ENCODE measurements at regions not wholly inside any gene's neighbourhood (a gene's known extent, or its start where the extent isn't known, plus 50 kb on each side); places are given as distances from the start of the nearest gene placed in this dataset.

- intact Hi-C loops (cut with DNase I): no loop called here
Observed at GRCh38 chr6:93964926-93965325, 545.6 kb upstream of the EPHA7 start.

GRCh38 chr6:93964321-93964720 is 545.0 kb upstream of the EPHA7 start:
- Histone ChIP-seq H3K9me3 (no peaks in the 10 kb centered on the region), H3K27me3 (no peaks in the 10 kb centered on the region), H3K27ac (no peak overlapping the region), H3K36me3 (no peaks in the 10 kb centered on the region), H3K4me3 (no peak overlapping the region), H3K4me1 (no peaks in the 10 kb centered on the region)
- DNase-seq (ENCODE audit: extremely low spot score in 2 of 2): no peak
- TF ChIP-seq POLR2A (IDR thresholded peaks at IDR 0.05) (no peak), POLR2AphosphoS5 (IDR thresholded peaks at IDR 0.05; ENCODE audit: insufficient read depth in 1 of 2, low read depth in 1 of 2) (no peak), CTCF (IDR thresholded peaks at IDR 0.05) (no peak)
- intact Hi-C loops (cut with DNase I): no loop called here

More at GRCh38 chr6:93964926-93965325, 545.6 kb upstream of the EPHA7 start:
- no peak overlapping the region for H3K4me3 ChIP-seq
- DNase-seq (ENCODE audit: extremely low spot score in 2 of 2): no peak
- no peaks in the 10 kb centered on the region for H3K36me3 ChIP-seq
- TF ChIP-seq CTCF (IDR thresholded peaks at IDR 0.05) (no peak), POLR2A (IDR thresholded peaks at IDR 0.05) (no peak), POLR2AphosphoS5 (IDR thresholded peaks at IDR 0.05; ENCODE audit: insufficient read depth in 1 of 2, low read depth in 1 of 2) (no peak)
- no peaks in the 10 kb centered on the region for H3K9me3 ChIP-seq
- no peaks in the 10 kb centered on the region for H3K4me1 ChIP-seq
- no peak overlapping the region for H3K27ac ChIP-seq
- H3K27me3 ChIP-seq: no peaks in the 10 kb centered on the region

GRCh38 chr6:93962566-93962965 is 543.2 kb upstream of the EPHA7 start:
- Histone ChIP-seq H3K4me1 (no peaks in the 10 kb centered on the region), H3K4me3 (no peak overlapping the region), H3K27me3 (no peaks in the 10 kb centered on the region), H3K27ac (no peak overlapping the region), H3K9me3 (no peaks in the 10 kb centered on the region), H3K36me3 (no peaks in the 10 kb centered on the region)
- intact Hi-C loops (cut with DNase I): no loop called here
- TF ChIP-seq CTCF (IDR thresholded peaks at IDR 0.05) (no peak), POLR2AphosphoS5 (IDR thresholded peaks at IDR 0.05; ENCODE audit: insufficient read depth in 1 of 2, low read depth in 1 of 2) (no peak), POLR2A (IDR thresholded peaks at IDR 0.05) (no peak)
- no peak for DNase-seq (ENCODE audit: extremely low spot score in 2 of 2)

GRCh38 chr6:93954584-93954983 is 535.2 kb upstream of the EPHA7 start:
- H3K27ac ChIP-seq: no peak overlapping the region
- H3K9me3 ChIP-seq: no peaks in the 10 kb centered on the region
- no peak for DNase-seq (ENCODE audit: extremely low spot score in 2 of 2)
- H3K4me3 ChIP-seq: no peak overlapping the region
- intact Hi-C loops (cut with DNase I): no loop called here
- no peaks in the 10 kb centered on the region for H3K4me1 ChIP-seq
- no peaks in the 10 kb centered on the region for H3K27me3 ChIP-seq
- TF ChIP-seq POLR2AphosphoS5 (IDR thresholded peaks at IDR 0.05; ENCODE audit: insufficient read depth in 1 of 2, low read depth in 1 of 2): no peak
- no peak for TF ChIP-seq CTCF (IDR thresholded peaks at IDR 0.05)
- no peak for TF ChIP-seq POLR2A (IDR thresholded peaks at IDR 0.05)
- no peaks in the 10 kb centered on the region for H3K36me3 ChIP-seq

GRCh38 chr6:93943661-93944060 is 524.3 kb upstream of the EPHA7 start:
- Histone ChIP-seq H3K27me3 (no peaks in the 10 kb centered on the region), H3K27ac (no peak overlapping the region), H3K4me1 (no peaks in the 10 kb centered on the region), H3K9me3 (no peaks in the 10 kb centered on the region), H3K4me3 (no peak overlapping the region), H3K36me3 (no peaks in the 10 kb centered on the region)
- no peak for DNase-seq (ENCODE audit: extremely low spot score in 2 of 2)
- intact Hi-C loops (cut with DNase I): no loop called here
- TF ChIP-seq POLR2AphosphoS5 (IDR thresholded peaks at IDR 0.05; ENCODE audit: insufficient read depth in 1 of 2, low read depth in 1 of 2): no peak
- TF ChIP-seq POLR2A (IDR thresholded peaks at IDR 0.05): no peak
